SK-N-SH (cell line): ENCODE measurements at regions not wholly inside any gene's neighbourhood (a gene's known extent, or its start where the extent isn't known, plus 50 kb on each side); places are given as distances from the start of the nearest gene placed in this dataset.

ENCODE experiments used
- CTCF ChIP-seq: fragments of 200-600 bp; sonication (generic); IDR thresholded peaks from 2 replicates; pipeline ENCODE4 v1.6.1; 2017; ENCODE audit warnings: antibody characterized with exemption, mild to moderate bottlenecking, moderate library complexity
- EP300 ChIP-seq, 2 experiments: IDR thresholded peaks; 2 replicates each; pipeline versions ENCODE4 v1.4.0 to v1.6.1; 2012; ENCODE audit warnings: borderline replicate concordance in 1 of 2, low read depth in 1 of 2, low read length in 1 of 2
- EZH2phosphoT487 ChIP-seq: fragments of 200-600 bp; sonication (generic); IDR thresholded peaks from 2 replicates; pipeline ENCODE4 v1.6.1; 2017; ENCODE audit warnings: low read depth, mixed run types, mild to moderate bottlenecking, antibody characterized with exemption, moderate library complexity, borderline replicate concordance
- FOSL2 ChIP-seq: IDR thresholded peaks from 2 replicates; pipeline ENCODE4 v1.4.0; 2012; ENCODE audit warnings: low read depth, mild to moderate bottlenecking, moderate library complexity, borderline replicate concordance
- POLR2AphosphoS5 ChIP-seq: IDR thresholded peaks from 2 replicates; pipeline ENCODE4 v1.6.1; 2012; ENCODE audit warnings: low read depth, low read length
- REST ChIP-seq: IDR thresholded peaks from 2 replicates; pipeline ENCODE4 v1.6.1; 2012; ENCODE audit warnings: mild to moderate bottlenecking, low read depth, low read length, moderate library complexity
- TCF12 ChIP-seq: IDR thresholded peaks from 2 replicates; pipeline ENCODE4 v1.4.0; 2012

- TF ChIP-seq CTCF, result no peak
- no peak for TF ChIP-seq POLR2AphosphoS5
- TF ChIP-seq EZH2phosphoT487, result no peak
- no peak for TF ChIP-seq TCF12
- TF ChIP-seq EP300 (IDR thresholded peaks at IDR 0.05; ENCODE audit: borderline replicate concordance in 1 of 2, low read depth in 1 of 2, low read length in 1 of 2), result no peak
- no peak for TF ChIP-seq FOSL2
- TF ChIP-seq REST, result no peak
These were observed 101.2 kb upstream of the EIF5 start for GRCh38 chr14:103232831-103233319.
